HG03521 (cell line): ENCODE measurements at regions not wholly inside any gene's neighbourhood (a gene's known extent, or its start where the extent isn't known, plus 50 kb on each side); places are given as distances from the start of the nearest gene placed in this dataset.

ENCODE experiments used
- ATAC-seq: cut with Tn5 transposase; IDR thresholded peaks from one replicate; pipeline ENCODE4 v1.9.1; 2021; ENCODE audit warnings: mild to moderate bottlenecking, moderate library complexity; ENCODE audit not compliant: unreplicated experiment

DNA sequence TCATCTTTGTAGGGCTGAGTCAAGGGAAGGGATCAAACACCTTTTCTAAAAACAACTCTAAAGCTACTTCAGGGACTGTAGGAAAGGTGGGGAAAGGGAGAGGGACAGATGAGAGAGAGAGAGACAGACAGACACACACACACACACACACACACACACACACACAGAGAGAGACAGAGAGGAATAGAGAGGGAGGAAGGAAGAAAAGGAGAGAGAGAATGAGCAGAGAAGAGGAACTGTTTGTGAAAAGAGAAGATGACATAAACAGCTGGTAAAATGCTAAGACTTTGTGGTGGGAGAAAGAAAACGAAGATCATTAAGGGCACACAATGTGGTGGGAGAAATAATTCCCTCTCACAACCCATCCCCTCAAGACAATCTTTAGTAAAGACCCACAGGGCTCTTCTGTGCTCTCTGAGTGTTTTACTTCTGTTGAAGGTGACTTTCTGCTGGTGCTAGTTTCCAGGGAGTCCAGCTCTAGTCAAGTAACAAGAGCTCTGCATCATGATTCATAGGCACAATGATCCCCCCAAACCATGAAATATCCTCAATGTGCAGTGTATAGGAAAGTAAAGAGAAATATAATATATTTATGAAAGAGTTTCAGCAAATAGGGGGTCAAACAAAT lies 77.2 kb upstream of the STK17B start:
- ATAC-seq: no peak

DNA sequence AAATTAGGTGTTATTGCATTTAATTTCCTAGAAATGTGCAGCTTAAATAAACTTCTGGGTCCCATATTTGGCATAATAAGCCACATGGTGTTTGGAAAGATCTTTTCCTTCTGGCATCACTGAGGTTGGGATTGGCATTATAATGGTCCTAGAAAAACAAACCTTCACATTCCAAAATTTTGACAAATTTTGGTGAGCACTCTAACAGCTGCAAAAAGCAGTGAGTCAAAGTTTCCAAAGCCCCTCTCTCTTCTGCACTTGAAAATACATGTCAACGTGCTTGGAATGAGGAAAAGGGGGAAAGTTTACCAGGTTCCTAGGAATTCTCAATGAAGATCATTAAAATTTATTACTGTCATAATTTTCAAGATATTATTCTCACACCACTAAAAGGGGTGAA lies 77.8 kb upstream of the STK17B start:
- ATAC-seq: no peak

DNA sequence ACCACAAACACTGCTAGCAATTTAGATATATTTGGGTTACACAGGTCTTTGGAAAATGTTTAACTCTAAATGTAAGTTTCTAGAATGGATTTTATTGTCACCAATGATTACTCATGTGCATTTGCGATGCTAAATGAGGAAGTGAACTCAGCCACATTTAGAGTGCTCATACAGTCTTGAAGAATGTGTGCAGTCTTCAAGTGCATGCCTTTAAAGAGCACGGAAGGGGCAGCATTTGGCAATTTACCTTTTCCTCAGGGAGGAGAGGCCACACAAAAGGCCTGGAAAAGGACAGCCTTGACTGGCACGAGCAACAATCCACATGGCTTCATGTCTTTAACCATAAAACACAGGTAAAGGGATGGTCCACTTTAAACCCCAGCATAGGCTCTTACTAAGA lies 78.5 kb upstream of the STK17B start:
- peak; percentile 74 for ATAC-seq

DNA sequence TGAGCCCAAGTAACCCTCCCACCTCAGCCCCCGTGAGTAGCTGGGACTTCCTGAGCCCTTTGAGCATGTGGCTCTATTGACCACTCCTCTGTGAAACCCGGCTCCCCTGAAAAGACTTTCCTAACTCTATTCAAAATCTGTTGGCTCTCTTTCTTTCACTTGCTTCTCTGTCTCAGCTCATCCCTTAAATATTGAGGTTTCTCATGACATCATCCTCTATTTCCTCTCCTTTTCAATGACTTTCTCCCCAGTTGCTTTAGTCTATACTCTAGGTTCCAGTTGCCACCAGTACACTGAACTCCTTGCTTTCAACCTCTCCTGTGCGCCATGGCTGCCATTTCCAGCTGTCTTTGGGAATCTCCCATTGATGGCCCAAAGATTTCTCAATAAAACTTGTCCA lies 79.8 kb upstream of the STK17B start:
- no peak for ATAC-seq

DNA sequence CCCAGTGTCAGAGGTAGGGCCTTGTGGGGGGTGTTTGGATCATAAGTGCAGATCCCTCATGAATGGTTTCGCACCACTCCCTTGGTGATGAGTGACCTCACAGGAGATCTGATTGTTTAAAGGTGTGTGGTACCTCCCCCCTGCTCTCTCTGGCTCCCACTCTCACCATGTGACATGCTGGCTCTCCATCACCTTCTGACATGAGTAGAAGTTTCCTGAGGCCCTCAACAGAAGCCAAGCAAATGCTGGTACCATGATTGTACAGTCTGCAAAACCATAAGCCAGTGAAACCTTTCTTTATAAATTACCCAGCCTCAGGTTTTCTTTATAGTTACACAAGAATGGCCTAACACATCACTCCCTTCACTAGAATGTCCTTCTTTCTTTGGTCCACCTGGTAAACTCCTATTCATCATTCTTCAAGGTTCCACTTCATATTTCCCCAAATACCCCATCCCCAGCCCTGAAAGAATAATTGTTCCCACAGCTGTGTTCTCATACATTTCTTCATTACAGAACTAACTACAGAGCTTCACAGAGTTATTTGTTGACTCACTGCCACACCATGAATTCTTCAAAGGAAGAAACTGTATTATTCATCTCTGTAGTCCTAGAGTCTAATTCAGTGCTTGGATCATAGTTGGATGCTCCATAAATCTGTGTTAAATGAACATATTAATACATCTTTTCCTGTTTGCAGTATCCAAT lies 81.2 kb upstream of the STK17B start:
- ATAC-seq: no peak

DNA sequence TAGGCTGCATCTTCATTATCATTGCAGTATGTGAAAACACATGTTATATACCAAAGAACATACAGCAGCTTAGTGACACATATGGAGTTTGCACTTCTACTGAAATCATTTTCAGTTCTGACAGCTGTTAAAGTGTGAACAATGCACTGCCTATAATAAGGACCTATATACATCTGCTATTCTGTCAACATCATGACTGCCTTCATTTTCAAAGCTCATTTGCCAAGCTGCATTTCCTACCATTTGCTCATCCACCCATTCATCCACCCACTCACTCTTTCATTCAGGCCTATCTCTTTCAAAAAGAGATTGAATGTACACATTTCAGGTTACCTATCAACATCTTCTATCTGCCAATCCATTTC lies 81.7 kb upstream of the STK17B start:
- ATAC-seq: no peak

DNA sequence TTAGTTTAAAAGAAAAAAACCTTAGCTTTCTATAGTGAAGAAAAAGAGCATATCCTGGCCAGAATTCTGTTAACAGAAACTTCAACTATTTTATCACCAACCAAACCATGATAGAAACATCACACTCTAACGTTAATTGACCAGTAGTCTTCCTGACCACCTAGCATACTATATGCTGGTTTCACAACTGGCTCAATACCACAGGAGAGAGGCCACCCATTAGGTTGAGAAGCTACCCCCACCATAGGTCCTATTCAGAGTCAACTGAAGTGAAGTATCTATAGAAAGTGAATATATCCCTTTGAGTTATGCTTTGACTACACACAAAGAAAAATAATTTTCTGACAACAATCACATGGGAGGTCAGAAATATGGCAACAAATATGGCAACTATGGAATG lies 85.2 kb upstream of the STK17B start:
- no peak for ATAC-seq

DNA sequence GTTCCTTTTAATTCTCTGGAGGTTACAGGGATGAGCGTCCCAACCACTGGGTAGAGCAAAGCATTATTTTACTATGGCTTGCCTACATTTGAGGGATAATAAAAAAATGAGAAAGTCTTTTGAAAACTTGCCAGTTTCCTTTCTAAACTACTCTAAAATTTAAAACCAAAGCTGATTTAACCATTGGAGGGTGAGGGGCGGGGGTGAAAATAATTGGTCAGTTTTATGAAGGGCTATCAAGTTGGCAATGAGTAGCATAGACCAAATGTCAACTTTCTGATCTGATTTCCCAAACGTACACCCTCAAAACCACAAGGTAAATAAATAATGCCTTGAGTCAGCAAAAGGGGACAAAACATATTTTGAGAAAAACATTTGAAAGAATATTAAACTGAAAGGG lies 85.7 kb upstream of the STK17B start:
- ATAC-seq: no peak

DNA sequence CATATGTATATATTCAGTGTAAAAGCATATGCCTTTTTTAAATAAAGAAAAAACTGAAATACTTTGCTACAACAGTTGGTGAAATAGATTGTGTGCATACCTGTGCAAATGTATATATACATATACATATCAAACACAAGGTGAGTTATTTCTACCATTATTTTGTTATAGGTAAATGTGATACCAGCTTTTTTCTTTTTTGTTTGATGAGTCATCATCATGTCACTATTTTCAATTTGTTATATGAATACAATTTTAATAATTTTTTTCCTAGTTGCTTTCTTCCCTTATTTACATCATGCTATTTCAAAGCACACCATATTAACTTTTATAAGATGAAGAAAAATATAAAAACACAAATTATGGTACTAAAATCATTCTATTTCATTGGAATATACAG lies 87.0 kb upstream of the STK17B start:
- ATAC-seq: no peak

DNA sequence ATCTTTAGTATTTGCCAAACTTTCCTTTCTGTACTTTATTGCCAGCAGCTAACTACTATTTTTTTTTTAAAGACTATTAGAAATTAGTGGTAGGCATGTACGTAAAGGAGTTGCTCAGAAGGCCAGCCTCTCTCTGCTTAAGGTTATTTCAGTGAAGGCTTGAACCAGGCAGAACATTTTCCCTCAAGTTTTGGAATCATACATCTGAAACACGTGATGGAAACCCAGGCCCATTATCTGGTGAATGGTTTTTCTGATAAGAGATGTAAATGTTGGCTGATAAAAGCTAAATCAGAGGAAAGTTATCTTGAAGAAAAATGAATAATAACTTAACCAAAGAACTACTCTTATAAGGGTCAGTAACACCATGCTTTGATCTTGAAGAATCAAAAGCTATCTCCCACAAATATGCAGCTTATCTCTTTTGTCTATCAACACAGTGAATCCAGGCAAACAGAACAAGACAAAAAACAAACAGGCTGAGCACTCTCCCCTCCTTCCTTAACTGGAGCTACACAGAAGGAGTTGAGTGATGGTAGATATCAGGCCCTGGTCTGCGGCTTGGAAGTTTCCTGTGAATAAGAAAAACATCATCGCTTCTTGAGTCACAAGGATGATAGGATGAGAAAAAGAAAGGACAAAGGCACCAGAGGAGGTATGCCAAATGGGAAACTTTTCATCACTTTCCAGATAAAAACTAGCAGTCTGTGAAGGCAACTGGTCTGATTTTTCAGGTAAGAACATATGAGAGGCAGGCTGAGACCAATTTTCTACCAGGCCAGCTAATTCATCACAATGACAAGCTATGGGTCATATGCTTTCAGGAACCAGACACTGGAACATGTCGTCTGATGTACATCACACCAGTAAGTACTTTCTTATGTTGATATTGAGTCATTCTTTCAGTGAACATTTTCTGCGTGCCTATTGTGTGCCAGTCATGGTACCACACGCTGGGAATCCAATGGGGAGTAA lies 88.4 kb upstream of the STK17B start:
- ATAC-seq: no peak

DNA sequence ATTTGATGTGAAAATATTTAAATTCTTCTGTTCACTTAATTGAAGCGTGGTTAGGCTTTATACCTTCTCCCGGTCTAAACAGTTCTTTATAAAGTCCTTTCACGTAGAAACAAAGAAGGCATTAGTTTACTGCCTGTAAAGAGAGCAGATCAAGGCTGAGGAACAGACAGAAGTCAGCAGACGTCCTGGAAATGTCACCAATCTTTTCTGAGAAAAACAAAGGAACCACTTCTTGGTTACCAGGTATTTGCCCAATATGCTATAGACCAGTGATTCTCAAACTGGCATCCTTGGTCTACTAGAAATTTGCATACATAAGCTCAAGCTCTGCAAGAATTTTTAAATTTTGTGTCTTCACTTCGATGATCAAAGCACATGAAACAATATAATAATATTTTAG lies 89.2 kb upstream of the STK17B start:
- ATAC-seq: no peak

DNA sequence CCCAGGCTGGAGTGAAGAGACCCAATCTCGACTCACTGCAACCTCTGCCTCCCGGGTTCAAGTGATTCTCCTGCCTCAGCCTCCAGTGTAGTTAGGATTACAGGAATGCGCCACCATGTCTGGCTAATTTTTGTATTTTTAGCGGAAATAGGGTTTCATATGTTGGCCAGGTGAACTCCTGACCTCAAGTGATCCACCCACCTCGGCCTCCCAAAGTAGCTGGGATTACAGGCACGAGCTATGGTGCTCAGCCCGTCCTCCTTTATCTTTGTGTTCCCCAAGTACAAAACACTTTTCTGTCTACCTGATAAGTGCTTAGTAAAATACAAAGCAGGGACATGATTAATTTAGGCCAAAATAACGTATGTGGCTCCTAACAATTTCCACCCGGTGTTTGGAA lies 91.2 kb upstream of the STK17B start:
- no peak for ATAC-seq

DNA sequence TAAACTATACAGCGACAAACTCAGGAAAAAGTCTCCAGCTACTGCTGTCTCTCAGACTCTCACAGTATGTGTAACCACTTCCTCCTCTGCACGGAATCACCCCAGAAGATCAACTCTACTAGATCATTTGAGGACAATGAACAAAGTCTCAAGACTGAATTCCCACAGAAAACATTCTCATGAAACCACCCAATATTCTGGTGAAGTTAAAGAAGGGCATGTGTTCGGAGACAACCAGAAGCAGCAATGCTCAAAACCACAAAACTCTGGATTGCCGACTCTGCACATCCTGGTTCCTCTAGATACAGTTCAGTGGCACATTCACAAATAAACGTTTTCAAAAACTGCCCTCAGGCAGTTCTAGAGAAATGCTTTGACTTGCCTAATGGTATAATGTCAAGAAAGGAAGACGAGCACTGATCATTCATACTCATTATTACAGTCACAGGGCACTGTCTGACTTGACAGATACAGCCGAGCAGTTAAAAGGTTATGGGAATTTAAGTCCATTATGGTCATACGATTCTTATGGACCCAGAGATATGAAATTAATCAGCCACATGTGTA lies 91.9 kb upstream of the STK17B start:
- ATAC-seq: peak; percentile 95

DNA sequence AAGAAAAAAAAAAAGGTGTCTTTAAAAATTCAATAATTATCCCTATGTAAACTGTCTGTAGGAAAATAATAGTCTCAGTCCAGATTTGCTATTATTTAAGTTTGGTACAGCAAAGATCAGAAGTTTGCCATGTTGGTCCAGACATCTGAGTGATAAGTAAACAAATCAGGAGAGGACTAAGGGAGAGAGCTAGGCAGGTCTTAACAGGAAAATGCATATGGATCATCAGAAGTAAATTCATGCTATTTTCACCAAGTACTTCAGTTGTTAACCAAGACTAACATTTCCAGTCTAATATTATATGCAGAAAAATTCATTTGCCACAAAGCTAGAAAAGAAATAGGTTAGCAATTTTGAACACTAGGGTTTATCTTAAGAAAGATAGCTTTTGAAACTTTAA lies 95.0 kb upstream of the STK17B start:
- no peak for ATAC-seq

DNA sequence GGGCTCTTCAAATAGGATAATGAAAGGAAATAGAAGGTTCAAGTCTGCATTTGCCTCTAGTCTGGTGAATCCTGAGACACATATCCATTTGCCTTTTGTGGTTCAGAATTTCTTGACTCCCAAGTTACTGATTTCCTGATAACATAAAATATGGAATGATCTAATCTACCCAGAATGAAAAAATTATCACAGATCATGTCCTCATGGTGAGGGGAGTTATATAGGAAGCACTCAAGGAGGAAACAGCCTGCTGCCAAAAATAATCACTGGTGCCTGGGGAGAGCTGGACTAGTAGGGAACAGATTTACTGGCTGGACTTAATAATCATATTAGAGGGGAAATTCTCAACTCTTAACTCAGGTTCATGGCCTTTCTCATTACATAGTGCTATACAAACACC lies 95.5 kb upstream of the STK17B start:
- no peak for ATAC-seq

DNA sequence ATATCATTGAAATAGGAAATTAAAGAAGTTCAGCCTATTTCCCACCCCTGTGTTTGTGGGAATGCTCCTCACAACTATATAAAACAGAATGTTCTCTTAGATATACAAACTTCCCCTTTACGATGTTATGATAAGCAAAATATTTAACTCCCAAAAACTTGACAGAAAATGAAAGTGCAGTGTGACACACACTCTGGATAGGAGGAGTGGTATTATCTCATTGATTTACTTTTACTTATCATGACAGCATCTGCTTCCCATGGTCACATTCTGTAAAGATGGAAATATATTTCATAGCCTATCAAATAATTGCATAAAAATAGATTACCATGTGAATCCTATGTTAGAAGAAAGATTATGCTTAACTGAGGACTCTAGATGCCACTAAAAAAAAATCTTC lies 96.6 kb upstream of the STK17B start:
- no peak for ATAC-seq

DNA sequence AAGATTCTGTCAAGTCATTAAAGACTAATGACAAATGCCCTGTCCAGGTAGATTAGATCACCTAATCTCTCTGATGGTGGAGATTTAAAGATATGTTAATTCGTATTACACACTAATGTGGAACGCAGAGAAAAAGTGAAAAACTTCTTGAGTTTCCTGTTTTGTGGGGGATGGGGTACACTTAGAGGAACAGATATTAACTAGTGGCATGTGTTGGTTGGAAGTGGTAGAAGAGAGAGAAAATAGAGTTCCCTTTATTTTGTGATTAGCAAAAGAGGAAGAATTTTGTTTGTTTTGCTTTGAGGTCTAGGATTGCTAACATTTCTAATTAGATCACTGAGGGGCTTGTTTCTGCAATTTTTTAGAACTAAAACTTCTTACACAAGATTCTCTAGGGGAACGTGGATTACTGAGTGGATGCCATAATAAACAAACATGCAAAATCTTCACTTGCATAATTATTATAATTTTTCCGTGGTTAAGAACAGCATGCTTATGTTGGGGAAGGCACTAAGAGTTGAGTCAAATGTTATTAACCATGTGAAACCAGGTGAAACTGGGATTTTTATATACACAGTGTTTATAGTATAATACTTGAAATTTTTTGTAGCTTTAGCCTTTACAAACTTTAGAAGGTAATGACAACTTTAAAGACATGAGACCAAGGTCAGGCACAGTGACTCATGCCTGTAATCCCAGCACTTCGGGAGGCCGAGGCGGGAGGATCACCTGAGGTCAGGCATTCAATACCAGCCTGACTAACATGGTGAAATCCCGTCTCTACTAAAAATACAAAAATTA lies 97.4 kb upstream of the STK17B start:
- ATAC-seq: no peak

DNA sequence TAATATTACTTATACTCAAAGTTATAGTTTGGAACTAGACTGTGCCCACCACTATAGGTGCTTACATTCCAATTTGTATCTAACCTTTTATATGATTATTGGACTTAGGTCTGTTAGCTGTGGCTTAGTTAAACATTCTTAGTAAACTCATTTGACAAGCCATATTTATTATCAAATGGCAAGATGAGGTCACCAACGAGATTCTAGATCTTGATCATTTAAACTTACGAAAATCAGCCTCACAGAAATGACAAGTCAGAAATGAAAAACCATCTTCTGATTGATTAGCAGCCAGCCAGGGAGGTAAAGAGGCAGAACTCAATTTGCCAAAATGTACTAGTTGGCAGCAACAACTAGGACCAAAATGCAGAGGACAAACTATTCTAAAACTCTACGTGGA lies 100.4 kb upstream of the STK17B start:
- ATAC-seq: no peak

DNA sequence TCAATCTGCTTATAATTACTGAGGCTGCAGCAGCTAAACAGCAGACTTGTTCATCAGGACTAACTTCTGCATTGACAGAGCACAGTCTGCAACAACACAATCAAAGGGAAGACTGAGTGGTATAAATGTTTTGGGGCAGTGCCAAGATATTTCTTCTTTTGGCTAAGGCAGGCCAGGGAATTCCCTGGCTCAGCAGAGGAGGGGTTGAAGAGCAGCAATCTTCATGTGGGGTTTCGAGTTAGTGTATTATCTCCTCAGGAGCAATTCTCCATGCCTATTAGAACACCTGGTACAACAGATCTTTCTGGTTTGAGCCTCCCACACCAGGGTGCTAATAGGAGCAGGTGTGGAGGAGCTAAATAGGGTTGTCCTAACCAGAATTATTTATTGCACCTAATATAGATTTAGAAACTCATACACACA lies 103.0 kb upstream of the STK17B start:
- ATAC-seq: no peak

DNA sequence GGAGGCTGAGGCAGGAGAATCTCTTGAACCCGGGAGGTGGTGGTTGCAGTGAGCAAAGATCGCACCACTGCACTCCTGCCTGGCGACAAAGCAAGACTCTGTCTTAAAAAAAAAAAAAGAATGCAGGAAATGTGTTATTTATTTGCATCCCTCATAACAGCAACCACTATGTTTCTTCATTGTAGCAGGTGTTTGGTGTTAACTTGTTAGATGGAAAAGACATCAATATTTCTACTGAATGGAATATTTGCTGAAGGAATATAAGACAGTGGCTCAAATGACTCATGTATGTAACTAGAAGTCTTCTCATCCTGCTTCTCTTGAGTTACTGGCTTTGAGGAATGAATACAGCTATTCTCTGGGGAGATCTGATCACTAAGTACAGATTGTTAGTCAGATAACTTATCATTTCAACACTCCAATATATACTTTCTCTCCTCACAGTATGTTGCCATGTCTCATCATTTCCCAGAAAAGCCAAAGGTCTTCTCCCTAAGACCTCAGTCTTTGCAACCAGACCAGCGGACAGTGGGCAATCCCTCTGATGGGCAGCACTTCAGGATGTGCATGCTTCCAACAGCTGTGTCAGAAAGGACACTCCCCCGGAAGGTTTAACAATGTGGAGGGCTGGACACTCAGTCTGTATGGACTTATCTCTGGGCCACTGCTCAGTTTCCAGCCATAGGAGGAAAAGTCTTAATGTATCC lies 104.4 kb upstream of the STK17B start:
- no peak for ATAC-seq
